Upper lobe of left lung (tissue), 6 donors: ENCODE measurements at regions not wholly inside any gene's neighbourhood (a gene's known extent, or its start where the extent isn't known, plus 50 kb on each side); places are given as distances from the start of the nearest gene placed in this dataset.

ENCODE experiments used
- ATAC-seq, 2 donors: fragments of 200-7000 bp; cut with Tn5 transposase; one replicate each; pipeline ENCODE4 v1.9.1; 2022; ENCODE audit warnings: mild to moderate bottlenecking in 2 of 2, moderate library complexity in 2 of 2; ENCODE audit not compliant: low FRiP score in 2 of 2
- DNase-seq, 2 donors: peaks; one replicate each; pipeline ENCODE4 v3.0.0-alpha.2; 2019 to 2020
- H3K27ac ChIP-seq, 4 donors: fragments of 200-600 bp; sonication (generic); one replicate each; pipeline ENCODE4 v1.5.1; 2016 to 2019
- H3K27me3 ChIP-seq, 4 donors: fragments of 200-600 bp; sonication (generic); one replicate each; pipeline ENCODE4 v1.5.1; 2017 to 2019
- H3K36me3 ChIP-seq, 4 donors: fragments of 200-600 bp; sonication (generic); one replicate each; pipeline ENCODE4 v1.5.1; 2016 to 2019
- H3K4me1 ChIP-seq, 4 donors: fragments of 200-600 bp; sonication (generic); one replicate each; pipeline ENCODE4 v1.5.1; 2018 to 2019
- H3K4me3 ChIP-seq, 4 donors: fragments of 200-600 bp; sonication (generic); one replicate each; pipeline ENCODE4 v1.5.1; 2017 to 2019; ENCODE audit warnings: mild to moderate bottlenecking in 2 of 4, moderate library complexity in 1 of 4
- H3K9me3 ChIP-seq, 4 donors: fragments of 200-600 bp; sonication (generic); one replicate each; pipeline ENCODE4 v1.5.1; 2018 to 2019
- CTCF ChIP-seq, 6 experiments: fragments of 450-650 bp in 4 of 6; fragments of 200-600 bp in 2 of 6; sonication (generic) in 2 of 6; IDR thresholded peaks; one replicate each; pipeline ENCODE4 v1.5.1; 2016 to 2019; ENCODE audit warnings: antibody characterized with exemption in 6 of 6
- EP300 ChIP-seq, 4 donors: sonication (generic); formaldehyde crosslinking; IDR thresholded peaks; one replicate each; pipeline ENCODE4 v1.5.1; 2017; ENCODE audit warnings: antibody characterized with exemption in 4 of 4, control low read depth in 2 of 4
- POLR2A ChIP-seq, 4 donors: fragments of 450-650 bp; IDR thresholded peaks; one replicate each; pipeline ENCODE4 v1.5.1; 2016 to 2017; ENCODE audit warnings: antibody characterized with exemption in 4 of 4, mild to moderate bottlenecking in 2 of 4
- POLR2AphosphoS5 ChIP-seq, 2 donors: sonication (generic); formaldehyde crosslinking; IDR thresholded peaks; one replicate each; pipeline ENCODE4 v1.5.1; 2017; ENCODE audit warnings: antibody characterized with exemption in 2 of 2
- WGBS, 2 donors: methylation state at CpG; one replicate each; pipeline ENCODE4 v1.1.5; 2017 to 2018; 5-methylcytosine and 5-hydroxymethylcytosine counted together
- donor health status: DM: no; HTN: no; CAD: no; lungs with moderate emphysema.
- donor health status: DM: no; HTN: yes; CAD: no; lungs with severe emphysema.

DNA sequence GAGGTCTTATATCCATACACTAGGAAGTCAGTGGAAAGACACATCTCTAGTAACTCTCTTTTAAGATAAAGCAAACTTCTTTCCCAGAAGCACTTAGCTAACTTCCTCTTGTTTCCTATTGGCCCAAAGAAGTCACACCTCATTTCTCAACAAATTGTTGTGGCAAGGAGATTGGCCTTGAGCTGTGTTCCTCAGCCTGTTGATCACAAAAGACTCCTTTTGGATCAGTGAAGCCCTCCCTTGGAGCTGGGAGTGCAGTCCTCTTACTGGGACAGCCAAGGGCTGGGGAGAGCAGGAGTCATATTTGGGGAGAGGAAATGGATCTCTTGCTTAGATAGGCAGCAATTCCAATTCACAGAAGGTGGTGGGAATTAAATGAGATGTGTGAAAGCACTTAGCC lies 51.2 kb upstream of the DAPL1 start:
- no peak overlapping the region for H3K4me3 ChIP-seq
- no peaks in the 10 kb centered on the region for H3K9me3 ChIP-seq
- no peak for ATAC-seq
- H3K36me3 ChIP-seq = no peaks in the 10 kb centered on the region
- no peak for TF ChIP-seq POLR2A (IDR thresholded peaks at IDR 0.05)
- no peak for TF ChIP-seq CTCF (IDR thresholded peaks at IDR 0.05)
- TF ChIP-seq POLR2AphosphoS5 (IDR thresholded peaks at IDR 0.05) = no peak
- TF ChIP-seq EP300 (IDR thresholded peaks at IDR 0.05) = no peak
- no peaks in the 10 kb centered on the region for H3K27me3 ChIP-seq
- H3K4me1 ChIP-seq = peaks cover 8 to 14% (median 9%) of the 10 kb centered on the region in 4 donors
- no peak for DNase-seq
- no peak overlapping the region for H3K27ac ChIP-seq

- ATAC-seq (peak; percentile 13 to 39), DNase-seq (peak in 1 of 2 donors; percentile 39)
- 49 to 53% methylated on average over 15 to 16 of the region's 16 CpGs for WGBS, 2 donors
- no peak overlapping the region for H3K4me3 ChIP-seq
- peak overlapping the region in 3 of 4 donors; percentile 7 to 28 (median 17) for H3K27ac ChIP-seq
- no peaks in the 10 kb centered on the region for H3K27me3 ChIP-seq
- no peaks in the 10 kb centered on the region for H3K9me3 ChIP-seq
- peaks cover 8 to 14% (median 9%) of the 10 kb centered on the region in 4 donors for H3K4me1 ChIP-seq
- peak in 3 of 6 experiments; percentile 39 to 47 (median 46) for TF ChIP-seq CTCF (IDR thresholded peaks at IDR 0.05)
- TF ChIP-seq POLR2A (IDR thresholded peaks at IDR 0.05) = no peak
- no peak for TF ChIP-seq EP300 (IDR thresholded peaks at IDR 0.05)
- no peak for TF ChIP-seq POLR2AphosphoS5 (IDR thresholded peaks at IDR 0.05)
- no peaks in the 10 kb centered on the region for H3K36me3 ChIP-seq
Observed at GRCh38 chr2:158745067-158745865, 49.9 kb upstream of the DAPL1 start.
